Astrocyte (in vitro differentiated cells and primary cell): ENCODE measurements at regions not wholly inside any gene's neighbourhood (a gene's known extent, or its start where the extent isn't known, plus 50 kb on each side); places are given as distances from the start of the nearest gene placed in this dataset.

Source experiments
- DNase-seq: peaks from one replicate; pipeline ENCODE4 v3.0.0-alpha.2; 2010; ENCODE audit warnings: low read depth
- FAIRE-seq: peaks from 2 replicates; lab custom pipeline; 2011; peaks lifted over from hg19 to GRCh38; lab: Jason Lieb, UNC
- H2AFZ ChIP-seq: 2 replicates; pipeline ENCODE4 v1.6.0; 2012; ENCODE audit warnings: low read depth, low read length, inconsistent platforms
- H3K27ac ChIP-seq: 2 replicates; pipeline ENCODE4 v1.5.1; 2011; ENCODE audit warnings: low read depth, low read length, inconsistent platforms
- H3K27me3 ChIP-seq: 2 replicates; pipeline ENCODE4 v1.6.0; 2011; ENCODE audit warnings: low read length, inconsistent platforms; ENCODE audit not compliant: insufficient read depth
- H3K36me3 ChIP-seq: 2 replicates; pipeline ENCODE4 v1.5.1; 2011; ENCODE audit warnings: low read length, inconsistent platforms; ENCODE audit not compliant: insufficient read depth
- H3K4me1 ChIP-seq: 2 replicates; pipeline ENCODE4 v1.5.1; 2011; ENCODE audit warnings: low read length, inconsistent platforms; ENCODE audit not compliant: insufficient read depth
- H3K4me2 ChIP-seq: 2 replicates; pipeline ENCODE4 v1.6.0; 2012; ENCODE audit warnings: low read length, inconsistent platforms
- H3K4me3 ChIP-seq: 2 replicates; pipeline ENCODE4 v1.5.1; 2011; ENCODE audit warnings: low read depth, mild to moderate bottlenecking, low read length, inconsistent platforms; ENCODE audit not compliant: insufficient read depth
- H3K79me2 ChIP-seq: 2 replicates; pipeline ENCODE4 v1.6.0; 2012; ENCODE audit warnings: mild to moderate bottlenecking, low read length, inconsistent platforms; ENCODE audit not compliant: insufficient read depth
- H3K9ac ChIP-seq: 2 replicates; pipeline ENCODE4 v1.6.0; 2012; ENCODE audit warnings: mild to moderate bottlenecking, low read length, inconsistent platforms
- H3K9me3 ChIP-seq: 2 replicates; pipeline ENCODE4 v1.5.1; 2012; ENCODE audit warnings: low read depth, mild to moderate bottlenecking, low read length, inconsistent platforms; ENCODE audit not compliant: insufficient read depth
- H4K20me1 ChIP-seq: 2 replicates; pipeline ENCODE4 v1.6.0; 2012; ENCODE audit warnings: low read length, inconsistent platforms; ENCODE audit not compliant: insufficient read depth
- H3K27ac Mint-ChIP-seq: one replicate; pipeline ENCODE4 v1.8.0; 2021; ENCODE audit warnings: mild to moderate bottlenecking, mixed read lengths; ENCODE audit not compliant: unreplicated experiment
- H3K27me3 Mint-ChIP-seq: one replicate; pipeline ENCODE4 v1.8.0; 2021; ENCODE audit warnings: low read depth, mixed read lengths; ENCODE audit not compliant: unreplicated experiment
- H3K36me3 Mint-ChIP-seq: one replicate; pipeline ENCODE4 v1.8.0; 2021; ENCODE audit warnings: low read depth, mixed read lengths; ENCODE audit not compliant: unreplicated experiment
- H3K4me1 Mint-ChIP-seq: one replicate; pipeline ENCODE4 v1.8.0; 2021; ENCODE audit warnings: low read depth, mixed read lengths; ENCODE audit not compliant: unreplicated experiment
- H3K4me3 Mint-ChIP-seq: one replicate; pipeline ENCODE4 v1.8.0; 2021; ENCODE audit warnings: mild to moderate bottlenecking, moderate library complexity, mixed read lengths; ENCODE audit not compliant: unreplicated experiment
- H3K9me3 Mint-ChIP-seq: one replicate; pipeline ENCODE4 v1.8.0; 2021; ENCODE audit warnings: mild to moderate bottlenecking, mixed read lengths; ENCODE audit not compliant: unreplicated experiment
- CTCF ChIP-seq: IDR thresholded peaks from 2 replicates; pipeline ENCODE4 v1.5.1; 2011; ENCODE audit warnings: low read depth, mild to moderate bottlenecking, inconsistent platforms, low read length, moderate library complexity; ENCODE audit not compliant: insufficient read depth
- EZH2 ChIP-seq: IDR thresholded peaks from 2 replicates; pipeline ENCODE4 v1.6.1; 2012; ENCODE audit warnings: mild to moderate bottlenecking, low read length, inconsistent platforms; ENCODE audit not compliant: insufficient read depth

GRCh38 chr6:109243863-109244825 is 138.1 kb downstream of the CD164 start:
- Histone ChIP-seq H3K27ac (no peak overlapping the region), H3K9ac (no peak overlapping the region), H3K4me1 (no peaks in the 10 kb centered on the region), H3K4me3 (no peak overlapping the region), H3K4me2 (no peak overlapping the region), H2AFZ (no peak overlapping the region), H3K27me3 (no peaks in the 10 kb centered on the region), H3K9me3 (no peaks in the 10 kb centered on the region), H3K79me2 (no peaks in the 10 kb centered on the region), H4K20me1 (no peaks in the 10 kb centered on the region), H3K36me3 (no peaks in the 10 kb centered on the region)
- Mint-ChIP-seq H3K4me3 (no peak overlapping the region), H3K9me3 (no peaks in the 10 kb centered on the region), H3K27ac (no peak overlapping the region), H3K27me3 (no peaks in the 10 kb centered on the region), H3K4me1 (peaks cover 7% of the 10 kb centered on the region), H3K36me3 (no peaks in the 10 kb centered on the region)
- no peak for TF ChIP-seq CTCF
- no peak for TF ChIP-seq EZH2
- no peak for DNase-seq
- no peak for FAIRE-seq

GRCh38 chr6:109242925-109243324 is 139.3 kb downstream of the CD164 start:
- no peak overlapping the region for H3K4me3 Mint-ChIP-seq
- H3K27ac ChIP-seq: no peak overlapping the region
- DNase-seq (no peak), FAIRE-seq (no peak)
- H3K36me3 Mint-ChIP-seq: peaks cover 1% of the 10 kb centered on the region
- no peaks in the 10 kb centered on the region for H3K27me3 ChIP-seq
- no peaks in the 10 kb centered on the region for H4K20me1 ChIP-seq
- H3K9me3 Mint-ChIP-seq: no peaks in the 10 kb centered on the region
- no peak overlapping the region for H3K4me2 ChIP-seq
- no peaks in the 10 kb centered on the region for H3K9me3 ChIP-seq
- H2AFZ ChIP-seq: no peak overlapping the region
- H3K79me2 ChIP-seq: no peaks in the 10 kb centered on the region
- H3K27me3 Mint-ChIP-seq: no peaks in the 10 kb centered on the region
- H3K4me1 ChIP-seq: no peaks in the 10 kb centered on the region
- no peak overlapping the region for H3K27ac Mint-ChIP-seq
- peaks cover 7% of the 10 kb centered on the region for H3K4me1 Mint-ChIP-seq
- TF ChIP-seq EZH2 (no peak), CTCF (no peak)
- no peaks in the 10 kb centered on the region for H3K36me3 ChIP-seq
- no peak overlapping the region for H3K4me3 ChIP-seq
- no peak overlapping the region for H3K9ac ChIP-seq

- Histone ChIP-seq H3K79me2 (no peaks in the 10 kb centered on the region), H4K20me1 (no peaks in the 10 kb centered on the region), H3K9me3 (no peaks in the 10 kb centered on the region), H3K4me1 (no peaks in the 10 kb centered on the region), H3K4me3 (no peak overlapping the region), H3K9ac (no peak overlapping the region), H3K27me3 (no peaks in the 10 kb centered on the region), H2AFZ (no peak overlapping the region), H3K4me2 (no peak overlapping the region), H3K27ac (no peak overlapping the region), H3K36me3 (no peaks in the 10 kb centered on the region)
- H3K27ac Mint-ChIP-seq: no peak overlapping the region
- H3K27me3 Mint-ChIP-seq: no peaks in the 10 kb centered on the region
- FAIRE-seq (no peak), DNase-seq (no peak)
- no peak for TF ChIP-seq CTCF
- peaks cover 3% of the 10 kb centered on the region for H3K9me3 Mint-ChIP-seq
- no peak overlapping the region for H3K4me3 Mint-ChIP-seq
- peaks cover 3% of the 10 kb centered on the region for H3K36me3 Mint-ChIP-seq
- peaks cover 9% of the 10 kb centered on the region for H3K4me1 Mint-ChIP-seq
These were observed 140.2 kb downstream of the CD164 start for GRCh38 chr6:109242029-109242428.
